HG03571 (cell line): ENCODE measurements at regions not wholly inside any gene's neighbourhood (a gene's known extent, or its start where the extent isn't known, plus 50 kb on each side); places are given as distances from the start of the nearest gene placed in this dataset.

Source experiments
- ATAC-seq: cut with Tn5 transposase; IDR thresholded peaks from one replicate; pipeline ENCODE4 v1.9.1; 2021; ENCODE audit not compliant: unreplicated experiment

- ATAC-seq: no peak
Observed at GRCh38 chr14:104521816-104522745, 57.5 kb upstream of the C14orf180 start.

GRCh38 chr14:104522926-104523545, 56.5 kb upstream of the C14orf180 start:
- ATAC-seq: no peak

GRCh38 chr14:104523546-104523935, 56.0 kb upstream of the C14orf180 start:
- ATAC-seq: no peak

- no peak for ATAC-seq
Observed at GRCh38 chr14:104524726-104525125, 54.8 kb upstream of the C14orf180 start.

- ATAC-seq: no peak
Observed at GRCh38 chr14:104526723-104527645, 52.6 kb upstream of the C14orf180 start.

- ATAC-seq: no peak
Observed at GRCh38 chr14:104527857-104528459, 51.6 kb upstream of the C14orf180 start.

GRCh38 chr14:104528496-104528895, 51.1 kb upstream of the C14orf180 start:
- no peak for ATAC-seq
